Ascending aorta (tissue), 2 donors: ENCODE measurements at regions not wholly inside any gene's neighbourhood (a gene's known extent, or its start where the extent isn't known, plus 50 kb on each side); places are given as distances from the start of the nearest gene placed in this dataset.

ENCODE experiments used
- DNase-seq, 2 donors: peaks; one replicate each; pipeline ENCODE4 v3.0.0-alpha.2; 2019; ENCODE audit warnings: low spot score in 2 of 2
- H3K27ac ChIP-seq, 2 donors: fragments of 200-600 bp; sonication (generic); one replicate each; pipeline ENCODE4 v1.5.1; 2016 to 2017; ENCODE audit warnings: mild to moderate bottlenecking in 1 of 2
- H3K27me3 ChIP-seq: fragments of 200-600 bp; sonication (generic); one replicate; pipeline ENCODE4 v1.5.1; 2017
- H3K36me3 ChIP-seq, 2 donors: fragments of 200-600 bp; sonication (generic); one replicate each; pipeline ENCODE4 v1.5.1; 2016
- H3K4me1 ChIP-seq, 2 donors: fragments of 200-600 bp; sonication (generic); one replicate each; pipeline ENCODE4 v1.5.1; 2016 to 2017; ENCODE audit warnings: mild to moderate bottlenecking in 1 of 2
- H3K4me3 ChIP-seq, 2 donors: fragments of 200-600 bp; sonication (generic); one replicate each; pipeline ENCODE4 v1.5.1; 2016 to 2017; ENCODE audit warnings: mild to moderate bottlenecking in 1 of 2
- H3K9me3 ChIP-seq, 2 donors: fragments of 200-600 bp; sonication (generic); one replicate each; pipeline ENCODE4 v1.5.1; 2016
- intact Hi-C: fragments of 100-400 bp; cut with DNase I; formaldehyde crosslinking; loops from one replicate; pipeline ENCODE4 v1.15.1; 2023
- TF ChIP-seq, protein P1 (sequence below), 3 experiments: fragments of 200-600 bp in 2 of 3; fragments of 450-650 bp in 1 of 3; sonication (generic) in 2 of 3; IDR thresholded peaks; one replicate each; pipeline ENCODE4 v1.5.1; 2016 to 2019; ENCODE audit warnings: antibody characterized with exemption in 3 of 3, mild to moderate bottlenecking in 1 of 3, moderate library complexity in 1 of 3

GRCh38 chr10:64408391-64409183, 887.4 kb downstream of the REEP3 start:
- intact Hi-C loops = no loop called here
- TF ChIP-seq, protein P1, sequence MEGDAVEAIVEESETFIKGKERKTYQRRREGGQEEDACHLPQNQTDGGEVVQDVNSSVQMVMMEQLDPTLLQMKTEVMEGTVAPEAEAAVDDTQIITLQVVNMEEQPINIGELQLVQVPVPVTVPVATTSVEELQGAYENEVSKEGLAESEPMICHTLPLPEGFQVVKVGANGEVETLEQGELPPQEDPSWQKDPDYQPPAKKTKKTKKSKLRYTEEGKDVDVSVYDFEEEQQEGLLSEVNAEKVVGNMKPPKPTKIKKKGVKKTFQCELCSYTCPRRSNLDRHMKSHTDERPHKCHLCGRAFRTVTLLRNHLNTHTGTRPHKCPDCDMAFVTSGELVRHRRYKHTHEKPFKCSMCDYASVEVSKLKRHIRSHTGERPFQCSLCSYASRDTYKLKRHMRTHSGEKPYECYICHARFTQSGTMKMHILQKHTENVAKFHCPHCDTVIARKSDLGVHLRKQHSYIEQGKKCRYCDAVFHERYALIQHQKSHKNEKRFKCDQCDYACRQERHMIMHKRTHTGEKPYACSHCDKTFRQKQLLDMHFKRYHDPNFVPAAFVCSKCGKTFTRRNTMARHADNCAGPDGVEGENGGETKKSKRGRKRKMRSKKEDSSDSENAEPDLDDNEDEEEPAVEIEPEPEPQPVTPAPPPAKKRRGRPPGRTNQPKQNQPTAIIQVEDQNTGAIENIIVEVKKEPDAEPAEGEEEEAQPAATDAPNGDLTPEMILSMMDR (IDR thresholded peaks at IDR 0.05) = no peak

GRCh38 chr10:64409349-64409748, 888.1 kb downstream of the REEP3 start:
- DNase-seq = no peak
- Histone ChIP-seq H3K4me3 (no peak overlapping the region), H3K27me3 (no peaks in the 10 kb centered on the region), H3K9me3 (no peaks in the 10 kb centered on the region), H3K27ac (no peak overlapping the region), H3K36me3 (no peaks in the 10 kb centered on the region), H3K4me1 (no peaks in the 10 kb centered on the region)
- intact Hi-C loops = no loop called here
- TF ChIP-seq, protein P1 (IDR thresholded peaks at IDR 0.05) = no peak

More at GRCh38 chr10:64408391-64409183, 887.4 kb downstream of the REEP3 start:
- Histone ChIP-seq H3K27me3 (no peaks in the 10 kb centered on the region), H3K4me1 (no peaks in the 10 kb centered on the region), H3K9me3 (no peaks in the 10 kb centered on the region), H3K27ac (no peak overlapping the region), H3K4me3 (no peak overlapping the region), H3K36me3 (no peaks in the 10 kb centered on the region)
- DNase-seq = no peak

DNA sequence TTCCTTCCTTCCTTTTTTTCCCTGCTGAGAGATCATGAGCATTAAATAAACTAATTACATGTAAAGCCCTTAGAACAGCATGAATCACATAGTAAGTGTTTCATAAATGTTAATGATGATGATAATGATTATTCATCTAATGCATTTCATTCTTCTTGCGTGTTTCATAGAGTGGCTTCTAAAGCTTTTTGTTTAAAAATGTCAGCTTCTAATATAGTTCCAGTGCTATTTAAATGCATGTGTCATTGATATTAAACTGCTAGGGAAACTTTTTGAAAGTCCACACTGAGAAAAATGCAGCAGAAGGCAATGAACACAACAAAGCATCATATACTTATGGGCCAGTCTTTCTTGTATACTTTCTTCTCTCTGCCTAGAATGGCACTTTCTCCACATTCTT, 894.8 kb downstream of the REEP3 start:
- H3K4me1 ChIP-seq = no peaks in the 10 kb centered on the region
- no peaks in the 10 kb centered on the region for H3K27me3 ChIP-seq
- no peak overlapping the region for H3K27ac ChIP-seq
- no peaks in the 10 kb centered on the region for H3K36me3 ChIP-seq
- no peak overlapping the region for H3K4me3 ChIP-seq
- H3K9me3 ChIP-seq = no peaks in the 10 kb centered on the region
- intact Hi-C loops = no loop called here
- DNase-seq = no peak
- TF ChIP-seq, protein P1 (IDR thresholded peaks at IDR 0.05) = no peak

DNA sequence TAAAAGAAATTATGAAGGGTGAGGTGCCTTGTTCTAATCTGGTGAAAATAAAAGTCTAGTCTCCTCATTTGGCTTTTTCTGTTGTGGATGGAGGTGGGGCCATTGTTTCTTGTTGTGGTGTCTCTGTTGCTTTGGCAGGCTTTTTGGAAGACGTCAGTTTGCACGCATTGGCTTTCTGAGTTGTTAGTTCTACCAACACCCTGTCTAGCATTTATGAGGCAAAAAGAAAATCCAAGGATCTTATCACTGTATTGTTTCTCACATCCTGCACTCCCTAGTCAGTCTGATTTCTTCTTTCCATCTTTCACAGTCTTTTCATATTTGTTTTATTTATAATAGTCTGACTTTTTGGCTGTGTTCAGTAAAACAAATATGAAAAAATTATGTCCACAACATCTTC, 898.3 kb downstream of the REEP3 start:
- H3K9me3 ChIP-seq = no peaks in the 10 kb centered on the region
- H3K27me3 ChIP-seq = no peaks in the 10 kb centered on the region
- H3K4me3 ChIP-seq = no peak overlapping the region
- no peak for DNase-seq
- no peaks in the 10 kb centered on the region for H3K4me1 ChIP-seq
- no peak overlapping the region for H3K27ac ChIP-seq
- intact Hi-C loops = no loop called here
- no peaks in the 10 kb centered on the region for H3K36me3 ChIP-seq
- TF ChIP-seq, protein P1 (IDR thresholded peaks at IDR 0.05) = no peak

DNA sequence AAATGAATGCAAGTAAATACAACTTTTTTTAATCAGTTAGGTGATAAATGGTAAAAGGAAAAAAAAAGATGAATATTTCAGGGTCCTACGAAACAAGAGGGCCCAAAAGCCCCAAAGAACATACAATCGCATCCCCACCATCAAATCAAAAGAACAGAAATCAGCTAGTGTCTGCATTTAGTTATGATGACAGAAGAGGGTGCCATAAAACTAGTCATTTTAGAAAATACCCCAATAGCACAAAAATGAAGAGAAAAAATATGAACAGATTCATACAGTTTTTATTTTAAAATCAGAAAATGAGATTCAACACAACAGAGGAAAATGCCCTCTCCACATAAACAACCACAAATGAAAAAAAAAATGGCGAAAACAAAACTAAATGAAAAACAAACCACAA, 905.5 kb downstream of the REEP3 start:
- H3K27ac ChIP-seq = no peak overlapping the region
- H3K4me3 ChIP-seq = no peak overlapping the region
- no peaks in the 10 kb centered on the region for H3K4me1 ChIP-seq
- no peaks in the 10 kb centered on the region for H3K27me3 ChIP-seq
- intact Hi-C loops = no loop called here
- no peak for DNase-seq
- TF ChIP-seq, protein P1 (IDR thresholded peaks at IDR 0.05) = no peak
- H3K9me3 ChIP-seq = no peaks in the 10 kb centered on the region
- H3K36me3 ChIP-seq = no peaks in the 10 kb centered on the region
